Right lobe of liver (tissue), 6 donors: ENCODE measurements at regions not wholly inside any gene's neighbourhood (a gene's known extent, or its start where the extent isn't known, plus 50 kb on each side); places are given as distances from the start of the nearest gene placed in this dataset.

ENCODE experiments used
- ATAC-seq, 4 donors: fragments of 200-7000 bp; cut with Tn5 transposase; one replicate each; pipeline ENCODE4 v1.9.1; 2020; ENCODE audit warnings: mild to moderate bottlenecking in 4 of 4, moderate library complexity in 4 of 4
- DNase-seq, 3 donors: peaks; one replicate each; pipeline ENCODE4 v3.0.0-alpha.2; 2020
- H3K27ac ChIP-seq, 3 donors: fragments of 200-600 bp; one replicate each; pipeline ENCODE4 v1.8.0; 2022
- H3K27me3 ChIP-seq, 2 donors: fragments of 200-600 bp; one replicate each; pipeline ENCODE4 v1.8.0; 2022
- H3K36me3 ChIP-seq, 4 donors: fragments of 200-600 bp; sonication (generic) in 1 of 4; one replicate each; pipeline versions ENCODE4 v1.5.1 to v1.8.0; 2017 to 2022; ENCODE audit warnings: control low read depth in 1 of 4
- H3K4me1 ChIP-seq, 4 donors: fragments of 200-600 bp; sonication (generic) in 1 of 4; one replicate each; pipeline versions ENCODE4 v1.5.1 to v1.8.0; 2017 to 2022; ENCODE audit warnings: control low read depth in 1 of 4
- H3K4me3 ChIP-seq, 3 donors: fragments of 200-600 bp; one replicate each; pipeline ENCODE4 v1.8.0; 2022
- H3K9me3 ChIP-seq, 4 donors: fragments of 200-600 bp; sonication (generic) in 1 of 4; one replicate each; pipeline versions ENCODE4 v1.5.1 to v1.8.0; 2017 to 2022; ENCODE audit warnings: control low read depth in 1 of 4
- CTCF ChIP-seq, 4 donors: fragments of 200-600 bp in 3 of 4; fragments of 450-650 bp in 1 of 4; IDR thresholded peaks; one replicate each; pipeline versions ENCODE4 v1.5.1 to v1.8.0; 2016 to 2022; ENCODE audit warnings: antibody characterized with exemption in 4 of 4, mild to moderate bottlenecking in 2 of 4
- POLR2A ChIP-seq: fragments of 450-650 bp; IDR thresholded peaks from one replicate; pipeline ENCODE4 v1.6.1; 2017; ENCODE audit warnings: antibody characterized with exemption, mild to moderate bottlenecking
- WGBS: methylation state at CpG from one replicate; pipeline ENCODE4 v1.1.6; 2018; ENCODE audit warnings: low coverage, low lambda C conversion rate; ENCODE audit not compliant: insufficient coverage; ENCODE audit errors: missing lambda C conversion rate; 5-methylcytosine and 5-hydroxymethylcytosine counted together
- intact Hi-C, 2 donors: fragments of 100-400 bp; cut with DNase I; formaldehyde crosslinking; loops; one replicate each; pipeline versions ENCODE4 v1.11.2 to v1.14.1; 2022
- donor health status: DM: no; HTN: yes; CAD: no.
- donor health status: DM: no; HTN: no; CAD: no.
- donor health status: DM: no; HTN: no; CAD: no.
- donor health status: DM: no; HTN: yes; CAD: no.
- donor health status: DM: no; HTN: yes; CAD: no.

- no peak for TF ChIP-seq POLR2A
- no peak for TF ChIP-seq CTCF (IDR thresholded peaks at IDR 0.05)
- intact Hi-C loops: no loop called here
- no peaks in the 10 kb centered on the region for H3K9me3 ChIP-seq
- H3K36me3 ChIP-seq: no peaks in the 10 kb centered on the region
- peak in 2 of 3 donors; percentile 54 to 68 for DNase-seq
- peak; percentile 32 to 62 (median 38) for ATAC-seq
- H3K27me3 ChIP-seq: no peaks in the 10 kb centered on the region
- H3K27ac ChIP-seq: peak overlapping the region; percentile 90 to 96 (median 96)
- H3K4me3 ChIP-seq: no peak overlapping the region
- peaks cover 0 to 52% (median 25%) of the 10 kb centered on the region in 4 donors for H3K4me1 ChIP-seq
- 66% methylated on average over 8 of the region's 13 CpGs for WGBS
Observed at GRCh38 chr21:39097335-39097861, 85.9 kb downstream of the PSMG1 start.

GRCh38 chr21:39096754-39097153 is 86.5 kb downstream of the PSMG1 start:
- DNase-seq (no peak), ATAC-seq (no peak)
- intact Hi-C loops: no loop called here
- Histone ChIP-seq H3K4me3 (no peak overlapping the region), H3K9me3 (no peaks in the 10 kb centered on the region), H3K36me3 (no peaks in the 10 kb centered on the region), H3K27ac (peak overlapping the region; percentile 90 to 96 (median 96)), H3K27me3 (no peaks in the 10 kb centered on the region), H3K4me1 (peaks cover 0 to 52% (median 25%) of the 10 kb centered on the region in 4 donors)
- TF ChIP-seq CTCF (IDR thresholded peaks at IDR 0.05) (no peak), POLR2A (no peak)
- WGBS: 87% methylated on average over 4 of the region's 8 CpGs

GRCh38 chr21:39095681-39096080 is 87.6 kb downstream of the PSMG1 start:
- H3K4me3 ChIP-seq: no peak overlapping the region
- intact Hi-C loops: no loop called here
- H3K27ac ChIP-seq: peak overlapping the region; percentile 90 to 96 (median 96)
- no peak for DNase-seq
- 66% methylated on average over 6 of the region's 7 CpGs for WGBS
- TF ChIP-seq CTCF (IDR thresholded peaks at IDR 0.05) (no peak), POLR2A (no peak)
- ATAC-seq: peak in 1 of 4 donors; percentile 2
- H3K4me1 ChIP-seq: peaks cover 0 to 52% (median 25%) of the 10 kb centered on the region in 4 donors
- H3K27me3 ChIP-seq: no peaks in the 10 kb centered on the region
- H3K9me3 ChIP-seq: no peaks in the 10 kb centered on the region
- no peaks in the 10 kb centered on the region for H3K36me3 ChIP-seq

- peak in 1 of 3 donors; percentile 68 for DNase-seq
- peak; percentile 82 to 92 (median 86) for ATAC-seq
- peaks cover 0 to 52% (median 25%) of the 10 kb centered on the region in 4 donors for H3K4me1 ChIP-seq
- intact Hi-C loops: no loop called here
- H3K4me3 ChIP-seq: no peak overlapping the region
- H3K27ac ChIP-seq: peak overlapping the region; percentile 90 to 96 (median 96)
- H3K36me3 ChIP-seq: no peaks in the 10 kb centered on the region
- no peaks in the 10 kb centered on the region for H3K9me3 ChIP-seq
- no peak for TF ChIP-seq POLR2A
- H3K27me3 ChIP-seq: no peaks in the 10 kb centered on the region
- WGBS: 18% methylated on average over 10 of the region's 11 CpGs
Observed at GRCh38 chr21:39094847-39095579, 88.2 kb downstream of the PSMG1 start.

- peak in 1 of 4 donors; percentile 4 for ATAC-seq
- no peak for TF ChIP-seq POLR2A
- no peak for TF ChIP-seq CTCF (IDR thresholded peaks at IDR 0.05)
- Histone ChIP-seq H3K27ac (peak overlapping the region; percentile 90 to 96 (median 96)), H3K4me3 (no peak overlapping the region), H3K4me1 (peaks cover 0 to 49% (median 21%) of the 10 kb centered on the region in 4 donors), H3K27me3 (no peaks in the 10 kb centered on the region), H3K9me3 (no peaks in the 10 kb centered on the region), H3K36me3 (no peaks in the 10 kb centered on the region)
- no peak for DNase-seq
- intact Hi-C loops: no loop called here
- 79% methylated on average over 10 of the region's 11 CpGs for WGBS
Observed at GRCh38 chr21:39094087-39094780, 89.0 kb downstream of the PSMG1 start.
